NCI-H748 (cell line): ENCODE measurements at regions not wholly inside any gene's neighbourhood (a gene's known extent, or its start where the extent isn't known, plus 50 kb on each side); places are given as distances from the start of the nearest gene placed in this dataset.
"Not testable (repeated sequence)": the region's sequence is repeated elsewhere in the genome, so short reads cannot be mapped to it uniquely, and the experiment has no call there.

Experiments used
- DNase-seq: peaks from one replicate; lab custom pipeline; 2025; ENCODE audit not compliant: unreplicated experiment; lab: John Stamatoyannopoulos, UW

GRCh38 chr4:24211856-24212255, 322.0 kb upstream of the PPARGC1A start:
- DNase-seq, result no peak

- no peak for DNase-seq
Observed at GRCh38 chr4:24210332-24210902, 320.6 kb upstream of the PPARGC1A start.

- DNase-seq, result no peak
Observed at GRCh38 chr4:24209906-24210305, 320.1 kb upstream of the PPARGC1A start.

GRCh38 chr4:24209131-24209530, 319.3 kb upstream of the PPARGC1A start:
- no peak for DNase-seq

GRCh38 chr4:24208691-24209090, 318.8 kb upstream of the PPARGC1A start:
- no peak for DNase-seq

GRCh38 chr4:24204708-24205107, 314.9 kb upstream of the PPARGC1A start:
- not testable (repeated sequence) for DNase-seq

- no peak for DNase-seq
Observed at GRCh38 chr4:24203926-24204325, 314.1 kb upstream of the PPARGC1A start.

GRCh38 chr4:24202579-24202978, 312.7 kb upstream of the PPARGC1A start:
- DNase-seq, result no peak

GRCh38 chr4:24197955-24198354, 308.1 kb upstream of the PPARGC1A start:
- no peak for DNase-seq

GRCh38 chr4:24196785-24197184, 306.9 kb upstream of the PPARGC1A start:
- DNase-seq, result no peak

GRCh38 chr4:24195991-24196736, 306.3 kb upstream of the PPARGC1A start:
- no peak for DNase-seq

GRCh38 chr4:24192018-24192641, 302.3 kb upstream of the PPARGC1A start:
- no peak for DNase-seq

GRCh38 chr4:24190761-24191695, 301.2 kb upstream of the PPARGC1A start:
- DNase-seq, result no peak

GRCh38 chr4:24188459-24188858, 298.6 kb upstream of the PPARGC1A start:
- no peak for DNase-seq

- no peak for DNase-seq
Observed at GRCh38 chr4:24186466-24186865, 296.6 kb upstream of the PPARGC1A start.

- no peak for DNase-seq
Observed at GRCh38 chr4:24181005-24181404, 291.2 kb upstream of the PPARGC1A start.

- no peak for DNase-seq
Observed at GRCh38 chr4:24180586-24180985, 290.7 kb upstream of the PPARGC1A start.

GRCh38 chr4:24179201-24179840, 289.5 kb upstream of the PPARGC1A start:
- DNase-seq, result no peak

GRCh38 chr4:24177443-24177842, 287.6 kb upstream of the PPARGC1A start:
- not testable (repeated sequence) for DNase-seq

GRCh38 chr4:24175707-24176106, 285.9 kb upstream of the PPARGC1A start:
- DNase-seq, result no peak

- DNase-seq, result no peak
Observed at GRCh38 chr4:24174602-24175001, 284.8 kb upstream of the PPARGC1A start.
